Activated T-helper 1 cell treated with anti-CD3 and anti-CD28 coated beads, Interleukin-12 subunit alpha, Interleukin-12 subunit beta, Interleukin-2, Interleukin-4 antibody, amounts not matched to agents 30 ng/mL and 10 ng/mL and 1 ng/mL, durations not matched to agents 14 hours and 24 hours and 36 hours (primary cell): ENCODE measurements at regions not wholly inside any gene's neighbourhood (a gene's known extent, or its start where the extent isn't known, plus 50 kb on each side); places are given as distances from the start of the nearest gene placed in this dataset.
A peak's percentile ranks its signal among the peaks of the same experiment; 100 is the strongest.

ENCODE experiments used
- DNase-seq: peaks from one replicate; pipeline ENCODE4 v3.0.0; 2021; ENCODE audit warnings: low spot score
- H3K27ac Mint-ChIP-seq: one replicate; pipeline ENCODE4 v1.8.0; 2021; ENCODE audit warnings: mild to moderate bottlenecking, mixed read lengths
- H3K27me3 Mint-ChIP-seq: one replicate; pipeline ENCODE4 v1.8.0; 2022; ENCODE audit warnings: mild to moderate bottlenecking, moderate library complexity, mixed read lengths; ENCODE audit not compliant: insufficient read depth
- H3K36me3 Mint-ChIP-seq: one replicate; pipeline ENCODE4 v1.8.0; 2021; ENCODE audit warnings: low read depth, mixed read lengths
- H3K4me1 Mint-ChIP-seq: one replicate; pipeline ENCODE4 v1.8.0; 2021; ENCODE audit warnings: low read depth, mixed read lengths
- H3K4me3 Mint-ChIP-seq: one replicate; pipeline ENCODE4 v1.8.0; 2021; ENCODE audit warnings: mild to moderate bottlenecking, moderate library complexity, mixed read lengths
- H3K9me3 Mint-ChIP-seq: one replicate; pipeline ENCODE4 v1.8.0; 2021; ENCODE audit warnings: mixed read lengths
- intact Hi-C: fragments of 100-400 bp; cut with micrococcal nuclease; formaldehyde crosslinking; loops from one replicate; pipeline ENCODE4 v1.15.1; 2024

DNA sequence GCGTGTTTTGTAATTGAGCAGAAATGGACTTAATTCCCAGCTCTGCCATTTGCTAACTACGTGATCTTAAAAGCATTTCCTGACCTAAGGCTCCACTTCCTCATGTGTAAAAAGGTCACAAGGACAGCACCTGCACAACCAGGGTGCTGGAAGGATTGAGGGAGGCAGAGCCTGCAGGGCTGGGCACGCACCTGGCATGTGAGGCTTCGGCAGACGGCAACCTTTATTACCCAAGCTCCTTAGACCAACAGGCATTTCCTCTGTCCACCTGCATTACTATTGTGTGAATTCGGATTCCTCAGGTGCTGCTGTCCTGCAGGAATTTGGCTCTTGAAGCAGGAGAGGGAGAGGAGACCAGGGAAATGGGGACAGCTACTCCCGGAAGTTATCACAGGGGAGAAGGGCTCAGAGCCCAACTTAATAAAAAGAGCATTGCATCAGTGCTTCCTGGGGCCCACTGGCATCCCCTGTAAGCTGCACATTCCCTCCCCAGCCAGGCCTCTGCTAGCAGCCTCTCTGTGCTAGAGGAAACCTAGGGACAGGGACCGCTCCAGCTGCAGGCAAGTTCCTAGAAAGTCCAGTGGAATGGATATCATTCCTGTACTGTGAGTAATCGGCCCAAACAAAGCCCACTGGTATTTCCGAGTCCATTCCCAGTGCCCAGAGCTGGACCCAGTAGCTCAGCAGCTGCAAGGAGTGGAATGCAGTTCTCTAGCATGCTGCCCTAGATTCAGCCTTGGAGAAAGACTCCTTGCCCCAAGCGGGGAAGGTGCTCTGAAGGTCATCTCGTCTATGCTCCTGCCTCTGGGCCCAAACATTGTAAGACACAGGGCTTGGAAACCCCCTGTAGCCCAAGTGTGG is 157.1 kb upstream of the CCND2 start:
- no peaks in the 10 kb centered on the region for H3K27me3 Mint-ChIP-seq
- intact Hi-C loops = loop anchor here (5.0 kb wide), 2 partner anchors 101 to 244 kb away; partner anchors contain the start of gene PARP11

GRCh38 chr12:4115570-4115969 is 158.0 kb upstream of the CCND2 start:
- peaks cover 91% of the 10 kb centered on the region for H3K4me1 Mint-ChIP-seq
- peak overlapping the region; percentile 3 for H3K4me3 Mint-ChIP-seq
- DNase-seq = no peak
- no peaks in the 10 kb centered on the region for H3K9me3 Mint-ChIP-seq
- no peaks in the 10 kb centered on the region for H3K36me3 Mint-ChIP-seq
- H3K27me3 Mint-ChIP-seq = no peaks in the 10 kb centered on the region
- H3K27ac Mint-ChIP-seq = peak overlapping the region; percentile 42
- intact Hi-C loops = loop anchor here (5.0 kb wide), 2 partner anchors 102 to 243 kb away; partner anchors contain the start of gene PARP11

More for the DNA sequence above, 157.1 kb upstream of the CCND2 start:
- Mint-ChIP-seq H3K27ac (no peak overlapping the region), H3K36me3 (no peaks in the 10 kb centered on the region), H3K4me1 (peaks cover 91% of the 10 kb centered on the region), H3K4me3 (no peak overlapping the region), H3K9me3 (no peaks in the 10 kb centered on the region)
- DNase-seq = no peak

- H3K4me3 Mint-ChIP-seq = peak overlapping the region; percentile 38
Measured at GRCh38 chr12:4114986-4115385, 158.6 kb upstream of the CCND2 start.

DNA sequence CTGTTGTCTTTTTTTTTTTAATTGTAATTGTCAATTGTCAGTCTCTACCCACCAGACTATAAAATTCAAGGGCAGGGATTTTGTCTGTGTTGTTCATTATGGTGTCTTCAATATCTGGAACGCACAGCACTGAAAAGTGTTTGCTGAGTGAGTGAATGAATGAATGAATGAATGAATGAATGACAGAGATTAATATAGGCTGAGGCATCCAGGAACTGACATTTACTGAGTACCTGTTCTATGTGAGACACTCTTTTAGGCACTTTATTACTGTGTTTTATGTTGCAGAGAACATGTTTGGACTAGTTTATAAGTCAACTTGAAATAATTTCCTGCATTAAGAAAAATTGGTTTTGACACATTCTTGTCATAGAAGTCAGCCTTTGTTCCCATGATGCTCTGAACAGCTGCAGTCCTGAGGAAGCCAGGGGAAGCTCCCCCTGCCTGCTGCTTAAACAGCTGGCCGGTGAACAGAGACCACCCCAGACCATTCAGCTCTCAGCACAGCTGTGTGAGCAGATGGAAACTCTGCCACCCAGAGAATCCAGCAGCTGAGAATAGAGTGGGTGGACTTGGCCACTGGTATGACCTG is 160.7 kb upstream of the CCND2 start:
- H3K4me1 Mint-ChIP-seq = peaks cover 83% of the 10 kb centered on the region
- H3K4me3 Mint-ChIP-seq = no peak overlapping the region
- H3K27me3 Mint-ChIP-seq = no peaks in the 10 kb centered on the region
- peaks cover 1% of the 10 kb centered on the region for H3K36me3 Mint-ChIP-seq
- H3K9me3 Mint-ChIP-seq = no peaks in the 10 kb centered on the region
- peak overlapping the region; percentile 50 for H3K27ac Mint-ChIP-seq
- DNase-seq = no peak
- intact Hi-C loops = loop anchor here (1.0 kb wide), 4 partner anchors 23 to 65 kb away; no protein-coding TSS in a partner anchor

More at GRCh38 chr12:4114986-4115385, 158.6 kb upstream of the CCND2 start:
- intact Hi-C loops = loop anchor here (5.0 kb wide), 2 partner anchors 102 to 243 kb away; partner anchors contain the start of gene PARP11
- no peaks in the 10 kb centered on the region for H3K9me3 Mint-ChIP-seq
- DNase-seq = no peak
- H3K27ac Mint-ChIP-seq = no peak overlapping the region
- H3K27me3 Mint-ChIP-seq = no peaks in the 10 kb centered on the region
- no peaks in the 10 kb centered on the region for H3K36me3 Mint-ChIP-seq
- H3K4me1 Mint-ChIP-seq = peaks cover 89% of the 10 kb centered on the region

GRCh38 chr12:4112290-4112689 is 161.3 kb upstream of the CCND2 start:
- H3K36me3 Mint-ChIP-seq = peaks cover 1% of the 10 kb centered on the region
- DNase-seq = peak; percentile 24
- H3K27ac Mint-ChIP-seq = peak overlapping the region; percentile 50
- intact Hi-C loops = loop anchor here (1.0 kb wide), 4 partner anchors 24 to 66 kb away; no protein-coding TSS in a partner anchor
- H3K4me3 Mint-ChIP-seq = no peak overlapping the region
- H3K4me1 Mint-ChIP-seq = peaks cover 83% of the 10 kb centered on the region
- H3K27me3 Mint-ChIP-seq = no peaks in the 10 kb centered on the region
- H3K9me3 Mint-ChIP-seq = no peaks in the 10 kb centered on the region

DNA sequence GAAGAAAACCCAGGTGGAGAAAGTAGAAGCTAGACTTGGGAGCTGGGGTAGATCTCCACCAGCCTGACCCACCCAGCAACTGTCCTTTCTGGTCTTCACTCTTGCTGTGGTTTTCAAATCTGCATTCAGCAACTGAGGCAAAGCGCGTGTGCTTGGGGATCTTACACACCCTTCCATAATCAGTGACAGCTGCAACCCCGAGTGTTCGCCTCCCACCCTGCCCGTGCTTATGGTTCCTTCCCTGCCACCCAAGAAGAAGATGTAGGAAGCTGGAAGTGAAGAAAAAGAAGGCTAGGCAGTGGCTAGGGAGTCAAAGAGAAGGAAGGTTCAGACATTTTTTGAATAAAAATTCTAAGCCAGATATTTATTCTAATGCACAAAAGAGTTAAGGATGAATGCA is 162.6 kb upstream of the CCND2 start:
- no peak for DNase-seq
- no peaks in the 10 kb centered on the region for H3K27me3 Mint-ChIP-seq
- peaks cover 1% of the 10 kb centered on the region for H3K36me3 Mint-ChIP-seq
- peaks cover 83% of the 10 kb centered on the region for H3K4me1 Mint-ChIP-seq
- intact Hi-C loops = no loop called here
- H3K27ac Mint-ChIP-seq = no peak overlapping the region
- H3K4me3 Mint-ChIP-seq = no peak overlapping the region
- no peaks in the 10 kb centered on the region for H3K9me3 Mint-ChIP-seq

DNA sequence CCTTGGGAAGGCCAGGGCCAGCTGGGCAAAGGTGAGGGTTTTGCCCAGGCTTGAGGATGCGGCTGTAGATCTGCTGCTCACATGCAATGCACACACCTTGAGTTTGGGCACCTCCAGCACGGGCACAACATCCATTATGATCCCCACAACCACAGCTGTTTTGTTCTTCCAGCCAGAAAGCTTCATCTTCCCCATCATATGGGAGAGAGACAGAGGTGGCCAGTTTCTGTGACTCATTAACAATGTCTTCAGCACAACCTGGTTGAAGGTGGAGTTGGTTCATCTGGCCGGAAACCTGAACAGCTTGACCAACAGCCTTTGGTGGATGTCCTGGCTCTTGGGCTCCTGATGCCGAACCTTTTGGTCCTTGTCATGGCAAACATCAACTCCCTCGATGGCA is 163.7 kb upstream of the CCND2 start:
- no peaks in the 10 kb centered on the region for H3K27me3 Mint-ChIP-seq
- DNase-seq = no peak
- peaks cover 1% of the 10 kb centered on the region for H3K36me3 Mint-ChIP-seq
- H3K4me3 Mint-ChIP-seq = no peak overlapping the region
- intact Hi-C loops = loop anchor here (5.0 kb wide), 1 partner anchor 48 kb away; no protein-coding TSS in a partner anchor
- peaks cover 75% of the 10 kb centered on the region for H3K4me1 Mint-ChIP-seq
- H3K9me3 Mint-ChIP-seq = no peaks in the 10 kb centered on the region
- no peak overlapping the region for H3K27ac Mint-ChIP-seq

DNA sequence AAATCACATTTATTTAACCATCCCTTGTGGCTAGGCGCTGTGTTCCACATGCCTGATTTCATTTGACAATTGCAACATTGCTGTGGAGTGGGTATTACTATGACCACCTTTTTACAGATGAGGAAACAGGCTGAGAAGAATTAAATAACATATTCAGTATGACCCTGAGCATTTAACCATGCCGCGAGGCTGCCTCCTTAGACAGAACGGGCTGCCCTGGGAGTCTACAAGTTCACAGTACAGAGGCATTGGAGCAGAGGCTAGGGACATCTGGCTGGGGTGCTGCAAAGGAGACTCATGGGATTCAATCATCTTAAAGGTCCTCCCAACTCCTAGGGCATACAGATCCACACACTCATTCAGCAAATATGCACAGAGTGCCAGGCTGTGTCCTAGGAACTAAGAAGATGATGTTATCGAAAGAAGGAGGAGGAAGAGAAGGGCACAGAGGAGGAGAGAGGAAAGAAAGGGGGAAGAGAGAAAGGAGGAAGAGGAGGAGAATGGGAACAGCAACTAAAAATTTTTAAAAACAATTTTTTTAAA is 164.7 kb upstream of the CCND2 start:
- H3K36me3 Mint-ChIP-seq = peaks cover 1% of the 10 kb centered on the region
- H3K27me3 Mint-ChIP-seq = no peaks in the 10 kb centered on the region
- no peak overlapping the region for H3K4me3 Mint-ChIP-seq
- intact Hi-C loops = loop anchor here (5.0 kb wide), 1 partner anchor 47 kb away; no protein-coding TSS in a partner anchor
- peaks cover 72% of the 10 kb centered on the region for H3K4me1 Mint-ChIP-seq
- no peak for DNase-seq
- H3K27ac Mint-ChIP-seq = no peak overlapping the region
- H3K9me3 Mint-ChIP-seq = no peaks in the 10 kb centered on the region

GRCh38 chr12:4107911-4108697 is 165.5 kb upstream of the CCND2 start:
- Mint-ChIP-seq H3K27ac (no peak overlapping the region), H3K9me3 (no peaks in the 10 kb centered on the region), H3K4me1 (peaks cover 64% of the 10 kb centered on the region), H3K27me3 (peaks cover under 1% of the 10 kb centered on the region), H3K4me3 (no peak overlapping the region), H3K36me3 (peaks cover 1% of the 10 kb centered on the region)
- DNase-seq = no peak
- intact Hi-C loops = loop anchor here (1.0 to 5.0 kb wide), 11 partner anchors 35 to 223 kb away; no protein-coding TSS in a partner anchor

DNA sequence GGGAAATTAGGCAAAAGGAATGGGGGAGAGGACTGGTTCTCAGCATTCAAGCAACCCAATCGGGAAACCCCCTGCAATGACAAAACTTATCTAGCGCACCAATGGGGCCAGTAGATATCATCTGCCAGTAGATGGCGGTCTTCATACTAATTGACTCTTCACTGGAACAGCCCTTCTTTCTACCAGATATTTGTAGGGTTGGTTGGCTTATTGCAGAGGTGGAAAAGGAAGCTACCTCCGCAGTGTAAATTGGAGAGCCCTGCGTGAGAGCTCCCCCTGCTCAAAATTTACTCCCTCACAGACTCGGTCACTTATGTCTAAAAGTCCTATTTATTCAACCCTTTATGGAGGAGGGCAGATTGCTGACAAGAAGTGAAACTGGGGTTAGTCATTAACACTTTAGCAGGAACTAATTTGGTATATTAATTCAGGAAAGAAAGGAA is 166.1 kb upstream of the CCND2 start:
- peak overlapping the region; percentile 59 for H3K4me3 Mint-ChIP-seq

GRCh38 chr12:4106621-4107020 is 166.9 kb upstream of the CCND2 start:
- Mint-ChIP-seq H3K4me3 (peak overlapping the region; percentile 47), H3K9me3 (no peaks in the 10 kb centered on the region), H3K27me3 (peaks cover 4% of the 10 kb centered on the region), H3K36me3 (peaks cover 1% of the 10 kb centered on the region), H3K4me1 (peaks cover 49% of the 10 kb centered on the region), H3K27ac (peak overlapping the region; percentile 94)
- peak; percentile 19 for DNase-seq
- intact Hi-C loops = loop anchor here (1.0 to 5.0 kb wide), 11 partner anchors 36 to 221 kb away; no protein-coding TSS in a partner anchor

More for the DNA sequence above, 166.1 kb upstream of the CCND2 start:
- intact Hi-C loops = loop anchor here (1.0 to 5.0 kb wide), 11 partner anchors 35 to 222 kb away; no protein-coding TSS in a partner anchor
- Mint-ChIP-seq H3K36me3 (peaks cover 1% of the 10 kb centered on the region), H3K4me1 (peaks cover 58% of the 10 kb centered on the region), H3K27ac (peak overlapping the region; percentile 94), H3K9me3 (no peaks in the 10 kb centered on the region), H3K27me3 (peaks cover 4% of the 10 kb centered on the region)
- peak; percentile 75 for DNase-seq

GRCh38 chr12:4104722-4105244 is 168.8 kb upstream of the CCND2 start:
- Mint-ChIP-seq H3K27me3 (peaks cover 8% of the 10 kb centered on the region), H3K4me3 (no peak overlapping the region), H3K36me3 (peaks cover 1% of the 10 kb centered on the region), H3K9me3 (no peaks in the 10 kb centered on the region), H3K27ac (no peak overlapping the region), H3K4me1 (peaks cover 37% of the 10 kb centered on the region)
- DNase-seq = no peak
- intact Hi-C loops = loop anchor here (5.0 kb wide), 1 partner anchor 42 kb away; no protein-coding TSS in a partner anchor
